H1 (cell line): ENCODE measurements at regions not wholly inside any gene's neighbourhood (a gene's known extent, or its start where the extent isn't known, plus 50 kb on each side); places are given as distances from the start of the nearest gene placed in this dataset.

Experiments
- CTCF ChIA-PET: fragments of 300-600 bp; sonication (Branson Sonifier 250); formaldehyde crosslinking; loops from one replicate; lab custom pipeline; 2021; ENCODE audit not compliant: partially characterized antibody; lab: Charles Lee
- POLR2A ChIA-PET: fragments of 300-600 bp; sonication (Branson Sonifier 250); formaldehyde crosslinking; loops from one replicate; lab custom pipeline; 2021; ENCODE audit warnings: inconsistent platforms; ENCODE audit not compliant: partially characterized antibody; lab: Charles Lee
- DNase-seq, 2 experiments: peaks; one replicate each; pipeline versions ENCODE4 v3.0.0 to v3.0.0-alpha.2; 2010 to 2022; ENCODE audit warnings: low spot score in 2 of 2, low read depth in 1 of 2, mixed read lengths in 1 of 2
- FAIRE-seq: peaks from 2 replicates; lab custom pipeline; 2011; peaks lifted over from hg19 to GRCh38; lab: Jason Lieb, UNC
- H2AFZ ChIP-seq: 2 replicates; pipeline ENCODE4 v1.8.1; 2012; ENCODE audit warnings: low read length, inconsistent platforms
- H2AK5ac ChIP-seq: 2 replicates; pipeline ENCODE4 v1.6.1; 2013; ENCODE audit warnings: low read depth, low read length
- H2BK120ac ChIP-seq: replicated peaks from 2 replicates; pipeline ENCODE3; 2013; ENCODE audit warnings: low read depth, low read length, inconsistent platforms
- H2BK12ac ChIP-seq: 2 replicates; pipeline ENCODE4 v1.6.1; 2013; ENCODE audit warnings: low read depth, low read length
- H2BK15ac ChIP-seq: 2 replicates; pipeline ENCODE4 v1.6.1; 2013; ENCODE audit warnings: low read length
- H2BK20ac ChIP-seq: 2 replicates; pipeline ENCODE4 v1.6.1; 2013; ENCODE audit warnings: low read length
- H2BK5ac ChIP-seq: 2 replicates; pipeline ENCODE4 v1.6.1; 2013; ENCODE audit warnings: low read depth, low read length
- H3K14ac ChIP-seq: 2 replicates; pipeline ENCODE4 v1.6.1; 2013; ENCODE audit warnings: inconsistent platforms; ENCODE audit not compliant: insufficient read length
- H3K18ac ChIP-seq: 2 replicates; pipeline ENCODE4 v1.6.1; 2013; ENCODE audit warnings: low read length; ENCODE audit errors: extremely low read depth
- H3K23ac ChIP-seq: 2 replicates; pipeline ENCODE4 v1.6.1; 2013; ENCODE audit warnings: inconsistent platforms; ENCODE audit not compliant: insufficient read length
- H3K23me2 ChIP-seq: 2 replicates; pipeline ENCODE4 v1.6.1; 2013; ENCODE audit warnings: low read depth, low read length
- H3K27ac ChIP-seq: 2 replicates; pipeline ENCODE4 v1.6.1; 2011; ENCODE audit warnings: low read depth, low read length, inconsistent platforms
- H3K27me3 ChIP-seq, 4 experiments: replicated peaks in 1 of 4; 1 replicate in 1 of 4; 2 replicates in 3 of 4; pipeline versions ENCODE4 v1.6.1 to v1.8.1; 2011 to 2013; ENCODE audit warnings: low read length in 3 of 4, mild to moderate bottlenecking in 3 of 4, inconsistent platforms in 2 of 4, mixed read lengths in 2 of 4, moderate library complexity in 1 of 4; ENCODE audit not compliant: control insufficient read depth in 3 of 4, insufficient read depth in 3 of 4; ENCODE audit errors: extremely low read depth in 1 of 4
- H3K36me3 ChIP-seq, 4 experiments: 2 replicates each; pipeline versions ENCODE4 v1.6.1 to v1.8.1; 2011 to 2013; ENCODE audit warnings: mild to moderate bottlenecking in 4 of 4, low read length in 3 of 4, moderate library complexity in 2 of 4, control low read depth in 1 of 4, inconsistent platforms in 1 of 4; ENCODE audit not compliant: insufficient read depth in 4 of 4, control insufficient read depth in 2 of 4
- H3K4ac ChIP-seq: replicated peaks from 2 replicates; pipeline ENCODE3; 2013; ENCODE audit warnings: low read length, low read depth, mixed read lengths, inconsistent platforms; ENCODE audit not compliant: insufficient read length
- H3K4me1 ChIP-seq, 4 experiments: replicated peaks in 1 of 4; 1 replicate in 1 of 4; 2 replicates in 3 of 4; pipeline versions ENCODE4 v1.6.1 to v1.8.1; 2011 to 2013; ENCODE audit warnings: low read length in 3 of 4, inconsistent platforms in 2 of 4, mixed read lengths in 1 of 4; ENCODE audit not compliant: insufficient read depth in 4 of 4, control insufficient read depth in 3 of 4
- H3K4me2 ChIP-seq, 2 experiments: 2 replicates each; pipeline versions ENCODE4 v1.6.1 to v1.8.1; 2011 to 2013; ENCODE audit warnings: low read depth in 2 of 2, low read length in 2 of 2, control low read depth in 1 of 2, inconsistent platforms in 1 of 2, mild to moderate bottlenecking in 1 of 2; ENCODE audit not compliant: insufficient read depth in 1 of 2
- H3K4me3 ChIP-seq, 4 experiments: fragments of 200-600, 300-600 bp in 1 of 4; sonication (generic), shearing (Covaris generic), sonication (Bioruptor Twin) in 1 of 4; 2 replicates each; pipeline versions ENCODE4 v1.5.1 to v1.8.1; 2011 to 2016; ENCODE audit warnings: low read length in 4 of 4, low read depth in 3 of 4, control low read depth in 2 of 4, inconsistent platforms in 2 of 4, mild to moderate bottlenecking in 2 of 4, mixed read lengths in 1 of 4, moderate library complexity in 1 of 4; ENCODE audit not compliant: insufficient read depth in 2 of 4; ENCODE audit errors: extremely low read depth in 1 of 4
- H3K56ac ChIP-seq: replicated peaks from 2 replicates; pipeline ENCODE3; 2013; ENCODE audit warnings: low read depth, mild to moderate bottlenecking, mixed read lengths, low read length, inconsistent platforms; ENCODE audit not compliant: insufficient read length
- H3K79me1 ChIP-seq: 2 replicates; pipeline ENCODE4 v1.6.1; 2013; ENCODE audit warnings: low read depth, low read length, control low read depth
- H3K79me2 ChIP-seq, 2 experiments: 2 replicates each; pipeline versions ENCODE4 v1.6.1 to v1.8.1; 2012 to 2013; ENCODE audit warnings: low read length in 2 of 2, mild to moderate bottlenecking in 2 of 2, inconsistent platforms in 1 of 2; ENCODE audit not compliant: insufficient read depth in 2 of 2, control insufficient read depth in 1 of 2
- H3K9ac ChIP-seq, 4 experiments: replicated peaks in 1 of 4; 1 replicate in 1 of 4; 2 replicates in 3 of 4; pipeline versions ENCODE4 v1.6.1 to v1.8.1; 2011 to 2013; ENCODE audit warnings: low read depth in 3 of 4, low read length in 3 of 4, control low read depth in 2 of 4, mild to moderate bottlenecking in 2 of 4, moderate library complexity in 2 of 4, inconsistent platforms in 1 of 4; ENCODE audit errors: extremely low read depth in 1 of 4
- H3K9me3 ChIP-seq, 2 experiments: 2 replicates each; pipeline versions ENCODE4 v1.6.1 to v1.8.1; 2012 to 2013; ENCODE audit warnings: mild to moderate bottlenecking in 2 of 2, moderate library complexity in 2 of 2, control low read depth in 1 of 2, inconsistent platforms in 1 of 2, low read depth in 1 of 2, low read length in 1 of 2, mixed read lengths in 1 of 2; ENCODE audit not compliant: insufficient read depth in 2 of 2
- H4K20me1 ChIP-seq, 2 experiments: replicated peaks in 1 of 2; 2 replicates each; pipeline versions ENCODE3 to v1.8.1; 2011 to 2013; ENCODE audit warnings: inconsistent platforms in 2 of 2, low read length in 2 of 2, mild to moderate bottlenecking in 1 of 2; ENCODE audit not compliant: insufficient read depth in 2 of 2, control insufficient read depth in 1 of 2
- H4K5ac ChIP-seq: 2 replicates; pipeline ENCODE4 v1.6.1; 2013; ENCODE audit warnings: low read length, low read depth, mixed read lengths, inconsistent platforms; ENCODE audit not compliant: insufficient read length
- H4K8ac ChIP-seq: 2 replicates; pipeline ENCODE4 v1.8.0; 2013; ENCODE audit warnings: mild to moderate bottlenecking, moderate library complexity, low read length, inconsistent platforms; ENCODE audit not compliant: insufficient read depth; ENCODE audit errors: extremely low read depth
- H4K91ac ChIP-seq: replicated peaks from 2 replicates; pipeline ENCODE3; 2013; ENCODE audit warnings: low read length, mixed read lengths, inconsistent platforms; ENCODE audit not compliant: insufficient read length
- BRCA1 ChIP-seq: IDR thresholded peaks from 2 replicates; pipeline ENCODE4 v1.6.1; 2012; ENCODE audit warnings: low read depth, low read length, improper control_type of control experiment
- CTBP2 ChIP-seq: IDR thresholded peaks from 2 replicates; pipeline ENCODE4 v1.7.0; 2011; ENCODE audit warnings: borderline replicate concordance, mild to moderate bottlenecking, moderate library complexity, mixed read lengths, low read length; ENCODE audit not compliant: insufficient read depth, insufficient read length
- EZH2 ChIP-seq: fragments of 200-600 bp; sonication (generic); IDR thresholded peaks from 2 replicates; pipeline ENCODE4 v1.7.1; 2012; ENCODE audit warnings: low read depth, mild to moderate bottlenecking, moderate library complexity, low read length, inconsistent platforms; ENCODE audit not compliant: severe bottlenecking
- GABPA ChIP-seq: IDR thresholded peaks from 2 replicates; pipeline ENCODE4 v1.6.1; 2011; ENCODE audit warnings: mild to moderate bottlenecking, low read length, moderate library complexity, borderline replicate concordance; ENCODE audit not compliant: insufficient read depth
- JUND ChIP-seq: IDR thresholded peaks from 2 replicates; pipeline ENCODE4 v1.6.1; 2011; ENCODE audit warnings: mild to moderate bottlenecking, improper control_type of control experiment, low read length
- MAX ChIP-seq: IDR thresholded peaks from 2 replicates; pipeline ENCODE4 v1.6.1; 2012; ENCODE audit warnings: inconsistent platforms
- NANOG ChIP-seq: IDR thresholded peaks from 2 replicates; pipeline ENCODE4 v1.6.1; 2011; ENCODE audit warnings: low read length, low read depth, mild to moderate bottlenecking, inconsistent platforms; ENCODE audit not compliant: insufficient read depth, poor library complexity, severe bottlenecking
- PHF8 ChIP-seq: fragments of 200-600 bp; sonication (generic); conservative IDR thresholded peaks from 2 replicates; pipeline ENCODE4 v1.7.1; 2012; ENCODE audit warnings: low read depth, mild to moderate bottlenecking, inconsistent platforms, low read length, moderate library complexity
- POLR2A ChIP-seq, 2 experiments: IDR thresholded peaks; 1 replicate in 1 of 2; 2 replicates in 1 of 2; pipeline ENCODE4 v1.6.1; 2011; ENCODE audit warnings: low read depth in 2 of 2, low read length in 2 of 2, mild to moderate bottlenecking in 2 of 2; ENCODE audit errors: control extremely low read depth in 1 of 2
- POU5F1 ChIP-seq: IDR thresholded peaks from 2 replicates; pipeline ENCODE4 v1.6.1; 2011; ENCODE audit warnings: low read depth, mild to moderate bottlenecking, low read length, moderate library complexity
- RFX5 ChIP-seq: IDR thresholded peaks from 2 replicates; pipeline ENCODE4 v1.6.1; 2011; ENCODE audit warnings: low read depth, low read length, improper control_type of control experiment, borderline replicate concordance
- SAP30 ChIP-seq: fragments of 300-600 bp; sonication (generic); IDR thresholded peaks from 2 replicates; pipeline ENCODE4 v1.7.1; 2012; ENCODE audit warnings: low read length, moderate library complexity, mild to moderate bottlenecking, inconsistent platforms; ENCODE audit not compliant: insufficient read depth, insufficient replicate concordance
- SP2 ChIP-seq: IDR thresholded peaks from 2 replicates; pipeline ENCODE4 v1.6.1; 2012; ENCODE audit warnings: mild to moderate bottlenecking, low read length, inconsistent platforms
- TAF1 ChIP-seq: IDR thresholded peaks from 2 replicates; pipeline ENCODE4 v1.6.1; 2011; ENCODE audit warnings: mild to moderate bottlenecking, low read depth, low read length

- no peak overlapping the region for H2BK5ac ChIP-seq
- H3K36me3 ChIP-seq: no peaks in the 10 kb centered on the region
- H3K56ac ChIP-seq: no peak overlapping the region
- H4K91ac ChIP-seq: no peak overlapping the region
- POLR2A ChIA-PET: no interaction called here
- no peak overlapping the region for H3K23ac ChIP-seq
- H2BK15ac ChIP-seq: no peak overlapping the region
- peaks cover 0 to 4% of the 10 kb centered on the region in 2 experiments; a peak in 1 of 4 replicates for H3K9me3 ChIP-seq
- H3K4me1 ChIP-seq: no peaks in the 10 kb centered on the region
- no peak for TF ChIP-seq EZH2
- no peak for TF ChIP-seq GABPA
- TF ChIP-seq SP2: no peak
- no peak for TF ChIP-seq NANOG
- TF ChIP-seq PHF8: no peak
- TF ChIP-seq POLR2A (IDR thresholded peaks at IDR 0.05; ENCODE audit: control extremely low read depth in 1 of 2, low read depth in 2 of 2, low read length in 2 of 2): no peak
- no peak for TF ChIP-seq CTBP2
- no peak for TF ChIP-seq JUND
- TF ChIP-seq BRCA1: no peak
- TF ChIP-seq TAF1: no peak
- no peak for TF ChIP-seq MAX
- TF ChIP-seq RFX5: no peak
- no peak for TF ChIP-seq SAP30
- no peak for TF ChIP-seq POU5F1
- no peak overlapping the region for H3K4ac ChIP-seq
- H2AK5ac ChIP-seq: no peak overlapping the region
- no peaks in the 10 kb centered on the region for H4K20me1 ChIP-seq
- H3K4me3 ChIP-seq: no peak overlapping the region
- H3K79me2 ChIP-seq: no peaks in the 10 kb centered on the region
- no peaks in the 10 kb centered on the region for H3K79me1 ChIP-seq
- no peak overlapping the region for H3K4me2 ChIP-seq
- H2BK12ac ChIP-seq: no peak overlapping the region
- H4K5ac ChIP-seq: no peak overlapping the region
- no peak overlapping the region for H3K27ac ChIP-seq
- H3K27me3 ChIP-seq: no peaks in the 10 kb centered on the region
- no peak overlapping the region for H2BK20ac ChIP-seq
- DNase-seq (no peak), FAIRE-seq (no peak)
- H2BK120ac ChIP-seq: no peak overlapping the region
- no peak overlapping the region for H3K9ac ChIP-seq
- no peak overlapping the region for H4K8ac ChIP-seq
- CTCF ChIA-PET: no interaction called here
- H3K14ac ChIP-seq: no peak overlapping the region
- no peaks in the 10 kb centered on the region for H3K23me2 ChIP-seq
- no peak overlapping the region for H2AFZ ChIP-seq
- no peak overlapping the region for H3K18ac ChIP-seq
Measured at GRCh38 chr6:85795945-85796344, 153.3 kb upstream of the SYNCRIP start.
